ENCODE measurements at regions not wholly inside any gene's neighbourhood (a gene's known extent, or its start where the extent isn't known, plus 50 kb on each side); places are given as distances from the start of the nearest gene placed in this dataset.

GRCh38 chr18:10304853-10305252, 149.6 kb upstream of the APCDD1 start:
- no peaks in the 10 kb centered on the region for H3K36me3 ChIP-seq (ENCODE audit: insufficient read depth, insufficient read length, low read length)
- no peaks in the 10 kb centered on the region for H3K4me1 ChIP-seq (ENCODE audit: insufficient read depth, insufficient read length)
- TF ChIP-seq YY1 (IDR thresholded peaks at IDR 0.05; ENCODE audit: insufficient read depth, insufficient read length) (no peak), SUZ12 (IDR thresholded peaks at IDR 0.05; ENCODE audit: extremely low read depth, insufficient read depth, insufficient read length) (no peak), ZNF274 (IDR thresholded peaks at IDR 0.05; ENCODE audit: low read depth, low read length) (no peak)
- H3K4me3 ChIP-seq (ENCODE audit: insufficient read length, low read depth) = no peak overlapping the region
- no peaks in the 10 kb centered on the region for H3K9me3 ChIP-seq (ENCODE audit: insufficient read depth, low read length)
- H3K27me3 ChIP-seq (ENCODE audit: insufficient read depth, insufficient read length) = no peaks in the 10 kb centered on the region
- no peak for DNase-seq (ENCODE audit: low read depth, low spot score)
- H3K9ac ChIP-seq (ENCODE audit: insufficient read length, low read depth) = no peak overlapping the region

- no peak overlapping the region for H3K4me3 ChIP-seq (ENCODE audit: insufficient read length, low read depth)
- DNase-seq (ENCODE audit: low read depth, low spot score) = no peak
- no peak overlapping the region for H3K9ac ChIP-seq (ENCODE audit: insufficient read length, low read depth)
- H3K9me3 ChIP-seq (ENCODE audit: insufficient read depth, low read length) = no peaks in the 10 kb centered on the region
- TF ChIP-seq ZNF274 (IDR thresholded peaks at IDR 0.05; ENCODE audit: low read depth, low read length) (no peak), SUZ12 (IDR thresholded peaks at IDR 0.05; ENCODE audit: extremely low read depth, insufficient read depth, insufficient read length) (no peak), YY1 (IDR thresholded peaks at IDR 0.05; ENCODE audit: insufficient read depth, insufficient read length) (no peak)
- no peaks in the 10 kb centered on the region for H3K4me1 ChIP-seq (ENCODE audit: insufficient read depth, insufficient read length)
- H3K27me3 ChIP-seq (ENCODE audit: insufficient read depth, insufficient read length) = no peaks in the 10 kb centered on the region
- no peaks in the 10 kb centered on the region for H3K36me3 ChIP-seq (ENCODE audit: insufficient read depth, insufficient read length, low read length)
Observed at GRCh38 chr18:10306779-10307178, 147.7 kb upstream of the APCDD1 start.

- no peak for TF ChIP-seq SUZ12 (IDR thresholded peaks at IDR 0.05; ENCODE audit: extremely low read depth, insufficient read depth, insufficient read length)
- TF ChIP-seq ZNF274 (IDR thresholded peaks at IDR 0.05; ENCODE audit: low read depth, low read length) = no peak
- TF ChIP-seq YY1 (IDR thresholded peaks at IDR 0.05; ENCODE audit: insufficient read depth, insufficient read length) = no peak
- Histone ChIP-seq H3K27me3 (ENCODE audit: insufficient read depth, insufficient read length) (no peaks in the 10 kb centered on the region), H3K36me3 (ENCODE audit: insufficient read depth, insufficient read length, low read length) (no peaks in the 10 kb centered on the region), H3K9ac (ENCODE audit: insufficient read length, low read depth) (no peak overlapping the region), H3K4me1 (ENCODE audit: insufficient read depth, insufficient read length) (no peaks in the 10 kb centered on the region), H3K9me3 (ENCODE audit: insufficient read depth, low read length) (no peaks in the 10 kb centered on the region), H3K4me3 (ENCODE audit: insufficient read length, low read depth) (no peak overlapping the region)
- DNase-seq (ENCODE audit: low read depth, low spot score) = no peak
Observed at GRCh38 chr18:10308154-10308553, 146.3 kb upstream of the APCDD1 start.

GRCh38 chr18:10310626-10311025, 143.8 kb upstream of the APCDD1 start:
- no peaks in the 10 kb centered on the region for H3K36me3 ChIP-seq (ENCODE audit: insufficient read depth, insufficient read length, low read length)
- no peaks in the 10 kb centered on the region for H3K4me1 ChIP-seq (ENCODE audit: insufficient read depth, insufficient read length)
- H3K27me3 ChIP-seq (ENCODE audit: insufficient read depth, insufficient read length) = no peaks in the 10 kb centered on the region
- DNase-seq (ENCODE audit: low read depth, low spot score) = no peak
- TF ChIP-seq ZNF274 (IDR thresholded peaks at IDR 0.05; ENCODE audit: low read depth, low read length) (no peak), YY1 (IDR thresholded peaks at IDR 0.05; ENCODE audit: insufficient read depth, insufficient read length) (no peak), SUZ12 (IDR thresholded peaks at IDR 0.05; ENCODE audit: extremely low read depth, insufficient read depth, insufficient read length) (no peak)
- H3K4me3 ChIP-seq (ENCODE audit: insufficient read length, low read depth) = no peak overlapping the region
- no peaks in the 10 kb centered on the region for H3K9me3 ChIP-seq (ENCODE audit: insufficient read depth, low read length)
- H3K9ac ChIP-seq (ENCODE audit: insufficient read length, low read depth) = no peak overlapping the region

- Histone ChIP-seq H3K4me3 (ENCODE audit: insufficient read length, low read depth) (no peak overlapping the region), H3K4me1 (ENCODE audit: insufficient read depth, insufficient read length) (peaks cover 5% of the 10 kb centered on the region), H3K27me3 (ENCODE audit: insufficient read depth, insufficient read length) (no peaks in the 10 kb centered on the region), H3K9ac (ENCODE audit: insufficient read length, low read depth) (no peak overlapping the region), H3K9me3 (ENCODE audit: insufficient read depth, low read length) (no peaks in the 10 kb centered on the region), H3K36me3 (ENCODE audit: insufficient read depth, insufficient read length, low read length) (no peaks in the 10 kb centered on the region)
- TF ChIP-seq YY1 (IDR thresholded peaks at IDR 0.05; ENCODE audit: insufficient read depth, insufficient read length) (no peak), ZNF274 (IDR thresholded peaks at IDR 0.05; ENCODE audit: low read depth, low read length) (no peak), SUZ12 (IDR thresholded peaks at IDR 0.05; ENCODE audit: extremely low read depth, insufficient read depth, insufficient read length) (no peak)
- no peak for DNase-seq (ENCODE audit: low read depth, low spot score)
Observed at GRCh38 chr18:10312326-10313015, 142.0 kb upstream of the APCDD1 start.

GRCh38 chr18:10313016-10313342, 141.5 kb upstream of the APCDD1 start:
- no peaks in the 10 kb centered on the region for H3K9me3 ChIP-seq (ENCODE audit: insufficient read depth, low read length)
- H3K4me1 ChIP-seq (ENCODE audit: insufficient read depth, insufficient read length) = peaks cover 5% of the 10 kb centered on the region
- no peak overlapping the region for H3K9ac ChIP-seq (ENCODE audit: insufficient read length, low read depth)
- H3K4me3 ChIP-seq (ENCODE audit: insufficient read length, low read depth) = no peak overlapping the region
- no peak for DNase-seq (ENCODE audit: low read depth, low spot score)
- TF ChIP-seq YY1 (IDR thresholded peaks at IDR 0.05; ENCODE audit: insufficient read depth, insufficient read length) (no peak), SUZ12 (IDR thresholded peaks at IDR 0.05; ENCODE audit: extremely low read depth, insufficient read depth, insufficient read length) (no peak), ZNF274 (IDR thresholded peaks at IDR 0.05; ENCODE audit: low read depth, low read length) (no peak)
- no peaks in the 10 kb centered on the region for H3K36me3 ChIP-seq (ENCODE audit: insufficient read depth, insufficient read length, low read length)
- H3K27me3 ChIP-seq (ENCODE audit: insufficient read depth, insufficient read length) = no peaks in the 10 kb centered on the region

- H3K36me3 ChIP-seq (ENCODE audit: insufficient read depth, insufficient read length, low read length) = no peaks in the 10 kb centered on the region
- DNase-seq (ENCODE audit: low read depth, low spot score) = no peak
- no peaks in the 10 kb centered on the region for H3K27me3 ChIP-seq (ENCODE audit: insufficient read depth, insufficient read length)
- no peak overlapping the region for H3K9ac ChIP-seq (ENCODE audit: insufficient read length, low read depth)
- H3K4me1 ChIP-seq (ENCODE audit: insufficient read depth, insufficient read length) = peaks cover 6% of the 10 kb centered on the region
- no peak overlapping the region for H3K4me3 ChIP-seq (ENCODE audit: insufficient read length, low read depth)
- H3K9me3 ChIP-seq (ENCODE audit: insufficient read depth, low read length) = no peaks in the 10 kb centered on the region
- TF ChIP-seq ZNF274 (IDR thresholded peaks at IDR 0.05; ENCODE audit: low read depth, low read length) (no peak), SUZ12 (IDR thresholded peaks at IDR 0.05; ENCODE audit: extremely low read depth, insufficient read depth, insufficient read length) (no peak), YY1 (IDR thresholded peaks at IDR 0.05; ENCODE audit: insufficient read depth, insufficient read length) (no peak)
Observed at GRCh38 chr18:10314066-10314465, 140.4 kb upstream of the APCDD1 start.
